HG02884 (cell line): ENCODE measurements at regions not wholly inside any gene's neighbourhood (a gene's known extent, or its start where the extent isn't known, plus 50 kb on each side); places are given as distances from the start of the nearest gene placed in this dataset.
"Not testable (repeated sequence)": the region's sequence is repeated elsewhere in the genome, so short reads cannot be mapped to it uniquely, and the experiment has no call there.

Experiments
- ATAC-seq: cut with Tn5 transposase; IDR thresholded peaks from one replicate; pipeline ENCODE4 v1.9.1; 2021; ENCODE audit warnings: mild to moderate bottlenecking, moderate library complexity; ENCODE audit not compliant: unreplicated experiment

DNA sequence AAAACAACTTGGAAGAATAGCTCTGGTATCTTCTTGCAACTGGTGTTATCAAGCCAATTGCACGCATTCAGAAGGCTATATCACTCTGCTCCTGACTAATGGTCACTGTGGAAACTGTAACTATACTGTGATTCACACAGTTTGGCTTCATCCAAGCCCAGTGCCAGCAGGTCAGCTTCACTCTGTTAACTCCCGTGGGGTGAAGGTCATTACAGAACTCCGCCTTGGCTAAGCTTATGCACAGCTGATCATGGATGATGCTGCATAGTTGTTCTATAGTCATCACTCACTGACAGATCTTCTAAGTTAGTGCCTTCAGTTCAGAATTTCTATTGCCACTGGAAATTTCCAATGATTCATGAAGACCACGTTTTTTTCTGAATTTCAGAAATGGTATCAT, 497.2 kb upstream of the NETO1 start:
- ATAC-seq, result no peak

DNA sequence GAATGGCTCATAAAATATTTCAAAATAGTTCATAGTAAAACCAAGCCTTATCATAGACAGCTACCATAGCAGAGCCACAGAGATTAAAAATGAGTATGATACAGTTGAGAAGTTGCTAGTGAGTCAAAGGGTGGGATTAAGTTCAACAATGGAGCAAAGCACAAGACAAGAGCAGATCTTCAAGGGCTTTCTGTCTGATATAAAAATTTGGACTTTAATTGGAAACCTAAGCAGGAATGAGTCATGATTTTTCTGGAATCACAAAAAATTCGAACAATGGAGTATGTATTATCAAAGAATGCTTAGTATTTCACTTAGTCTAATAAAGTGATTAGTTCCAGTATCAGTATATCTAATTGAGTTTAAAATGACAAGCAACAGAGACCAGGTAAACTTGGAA, 487.3 kb upstream of the NETO1 start:
- no peak for ATAC-seq

DNA sequence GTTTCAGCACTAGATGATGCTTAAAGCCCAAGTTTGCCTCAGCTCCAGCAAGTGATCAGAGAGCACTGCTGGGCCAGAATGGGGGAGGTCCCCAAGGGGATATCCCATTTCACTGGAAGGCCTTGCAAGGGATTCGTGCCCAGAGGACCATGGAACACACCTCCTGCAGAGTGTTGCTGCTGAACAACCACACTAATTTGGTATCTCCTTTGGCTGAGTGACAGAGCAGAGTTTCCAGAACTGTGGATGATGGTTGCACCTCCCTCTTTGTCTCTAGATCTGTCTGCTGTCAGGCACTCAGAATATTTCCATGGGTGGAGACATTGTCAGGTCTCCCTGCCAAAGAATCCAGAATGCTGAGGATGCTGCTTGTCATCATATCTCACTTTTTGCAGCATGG, 484.8 kb upstream of the NETO1 start:
- no peak for ATAC-seq

DNA sequence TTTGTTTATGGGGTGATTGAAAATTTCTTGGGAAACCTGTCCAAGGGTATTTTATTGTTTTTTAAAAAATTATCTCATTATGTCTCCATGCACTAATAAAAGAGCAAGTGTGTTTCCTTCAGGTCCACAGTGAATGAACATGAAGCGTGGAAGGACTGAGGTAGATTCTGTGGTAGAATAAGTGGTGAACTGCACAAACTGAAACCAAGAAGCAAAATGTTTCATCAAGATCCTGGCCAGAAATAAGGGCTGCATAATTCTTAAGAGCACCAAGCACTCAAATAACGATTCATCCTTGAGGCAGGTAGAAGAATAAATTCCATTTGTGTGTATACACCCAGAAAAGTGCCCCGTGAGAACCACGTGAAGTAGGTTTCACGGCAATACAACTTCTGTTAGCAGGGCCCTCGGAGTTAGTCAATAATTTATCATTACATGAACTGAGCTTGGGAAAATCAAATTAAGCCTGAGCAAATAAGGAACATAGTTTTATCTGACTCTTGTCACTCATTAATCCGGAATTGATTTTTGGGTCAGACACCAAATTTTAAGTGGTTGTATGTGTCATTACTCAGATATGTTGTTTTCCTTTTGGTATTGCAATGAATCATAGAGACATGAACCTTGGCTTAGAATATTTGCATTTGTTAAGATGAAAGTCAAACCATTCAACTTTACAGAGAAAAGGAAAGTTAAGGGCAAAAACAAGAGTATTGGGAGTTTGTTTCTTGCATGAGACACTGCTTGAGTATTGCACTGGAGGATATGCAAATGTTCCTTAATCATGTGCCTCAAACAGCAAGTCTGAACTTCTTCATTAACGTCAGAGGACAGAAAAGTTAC, 472.6 kb upstream of the NETO1 start:
- ATAC-seq, result peak; percentile 63

DNA sequence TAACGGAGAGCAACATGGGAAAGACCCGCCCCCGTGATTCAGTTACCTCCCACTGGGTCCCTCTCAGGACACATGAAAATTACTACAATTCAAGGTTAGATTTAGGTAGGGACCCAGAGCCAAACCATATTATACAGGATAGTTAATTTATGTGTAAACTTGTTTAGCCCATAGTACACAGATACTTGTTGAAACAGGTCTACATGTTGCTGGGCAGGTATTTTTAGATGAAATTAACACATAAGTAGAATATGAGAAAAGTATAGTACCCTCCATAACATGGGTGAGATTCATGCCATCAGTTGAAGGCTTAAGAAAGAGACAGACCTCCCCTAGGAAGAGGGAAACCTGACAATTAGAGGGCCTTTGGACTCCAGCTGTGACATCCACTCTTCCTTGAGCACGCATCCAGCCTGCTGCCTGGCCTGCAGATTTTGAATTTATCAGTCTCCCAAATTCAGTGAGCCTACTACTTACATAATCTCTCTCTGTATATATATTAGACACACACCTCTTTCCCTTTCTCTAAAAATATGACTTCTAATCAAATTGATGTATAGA, 463.5 kb upstream of the NETO1 start:
- no peak for ATAC-seq

DNA sequence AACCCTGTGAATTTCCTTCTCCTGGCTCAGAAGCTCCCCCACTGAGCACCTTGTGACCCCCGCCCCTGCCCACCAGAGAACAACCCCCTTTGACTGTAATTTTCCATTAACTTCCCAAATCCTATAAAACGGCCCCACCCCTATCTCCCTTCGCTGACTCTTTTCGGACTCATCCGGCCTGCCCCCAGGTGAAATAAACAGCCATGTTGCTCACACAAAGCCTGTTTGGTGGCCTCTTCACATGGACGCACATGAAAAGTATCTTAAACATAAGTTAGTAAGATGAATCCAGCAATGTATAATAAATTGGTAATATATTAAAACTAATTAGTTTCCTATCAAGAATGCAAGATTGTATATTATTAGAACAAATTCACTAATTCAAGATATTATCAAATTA, 462.3 kb upstream of the NETO1 start:
- ATAC-seq, result not testable (repeated sequence)

DNA sequence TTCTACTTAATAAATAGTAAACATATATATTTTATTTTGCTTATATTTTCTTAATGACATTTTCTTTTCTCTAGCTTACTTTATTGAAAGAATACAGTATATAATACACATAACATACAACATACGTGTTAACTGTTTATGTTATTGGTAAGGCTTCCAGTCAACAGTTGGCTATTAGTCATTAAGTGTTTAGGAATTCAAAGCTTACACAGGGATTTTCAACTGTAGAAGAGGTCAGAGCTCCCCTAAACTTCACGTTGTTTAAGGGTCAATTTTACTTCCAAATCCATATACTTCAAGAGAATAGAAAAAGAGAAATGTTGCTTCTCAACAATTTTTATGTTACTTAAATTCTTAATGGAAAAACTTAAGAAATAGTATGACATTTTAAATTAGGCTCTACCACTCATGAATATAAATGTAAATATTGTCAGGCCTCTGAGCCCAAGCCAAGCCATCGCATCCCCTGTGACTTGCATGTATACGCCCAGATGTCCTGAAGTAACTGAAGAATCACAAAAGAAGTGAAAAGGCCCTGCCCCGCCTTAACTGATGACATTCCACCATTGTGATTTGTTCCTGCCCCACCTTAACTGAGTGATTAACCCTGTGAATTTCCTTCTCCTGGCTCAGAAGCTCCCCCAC, 456.5 kb upstream of the NETO1 start:
- not testable (repeated sequence) for ATAC-seq

DNA sequence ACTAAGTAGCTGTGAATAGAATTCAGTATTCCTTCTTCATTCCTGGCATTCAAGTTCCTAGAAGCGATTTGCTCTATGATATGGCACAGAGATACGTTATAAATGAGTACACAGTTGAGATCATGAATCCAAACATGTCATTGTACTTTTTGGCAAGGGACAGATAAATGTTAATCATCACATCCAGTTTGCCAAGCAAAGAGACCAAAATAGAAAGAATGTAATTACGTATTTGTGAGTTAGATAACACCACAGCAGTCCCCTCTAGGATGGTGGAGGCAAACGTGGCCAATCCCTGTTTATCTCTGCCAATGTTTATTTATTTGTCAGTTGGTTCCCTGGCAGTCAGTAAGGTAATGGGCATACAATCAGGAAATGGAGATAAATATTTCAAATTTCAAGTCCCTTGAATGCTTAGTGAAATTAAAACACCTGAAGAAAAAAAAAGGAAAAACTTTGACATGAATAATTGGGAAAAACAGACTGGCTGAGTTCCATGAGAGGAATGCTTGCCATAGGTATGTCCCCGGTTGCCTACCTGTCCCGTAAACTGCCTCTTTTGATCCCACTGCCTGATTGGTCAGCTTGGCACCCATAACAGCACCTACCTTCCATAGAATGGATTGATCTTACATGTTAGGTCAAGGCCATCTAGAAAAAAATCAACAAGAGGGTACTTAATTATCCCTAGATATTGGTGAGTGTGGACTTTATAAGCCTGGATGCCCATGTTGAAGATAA, 451.1 kb upstream of the NETO1 start:
- no peak for ATAC-seq

DNA sequence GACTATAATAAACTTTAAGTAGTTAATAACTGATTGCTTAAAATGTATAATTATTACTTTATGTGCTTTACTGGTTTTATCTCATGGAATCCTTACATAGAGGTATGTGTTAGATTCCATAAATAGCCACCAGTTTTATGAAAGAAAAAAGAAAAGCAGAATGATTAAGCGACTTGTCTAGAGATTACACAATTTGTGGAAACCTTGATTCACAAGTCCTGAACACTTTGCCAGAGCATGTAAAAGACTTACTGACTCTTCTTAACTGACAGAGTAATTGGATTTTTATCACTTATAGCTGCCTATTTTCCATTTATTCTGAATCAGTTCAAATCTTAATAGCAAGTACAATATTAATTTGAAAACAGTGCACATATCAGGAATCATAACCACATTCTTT, 448.7 kb upstream of the NETO1 start:
- no peak for ATAC-seq

DNA sequence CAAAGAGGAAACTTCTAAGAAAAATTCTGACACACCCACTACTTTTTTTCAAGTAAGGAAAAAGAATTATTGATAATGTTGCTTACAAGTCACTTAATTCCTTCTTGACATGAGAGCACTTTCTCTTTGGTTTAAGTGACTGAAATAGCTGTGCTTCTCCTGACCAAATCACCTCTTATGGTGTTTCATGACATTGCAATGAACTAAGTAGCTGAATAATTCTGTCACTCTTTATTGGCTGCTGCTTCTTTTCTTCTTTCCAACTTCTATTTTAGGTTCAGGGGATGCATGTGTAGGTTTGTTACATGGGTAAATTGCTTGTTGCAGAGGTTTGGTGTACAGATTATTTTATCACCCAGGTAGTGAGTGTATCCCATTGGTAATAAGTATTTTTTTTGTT, 447.6 kb upstream of the NETO1 start:
- ATAC-seq, result no peak

DNA sequence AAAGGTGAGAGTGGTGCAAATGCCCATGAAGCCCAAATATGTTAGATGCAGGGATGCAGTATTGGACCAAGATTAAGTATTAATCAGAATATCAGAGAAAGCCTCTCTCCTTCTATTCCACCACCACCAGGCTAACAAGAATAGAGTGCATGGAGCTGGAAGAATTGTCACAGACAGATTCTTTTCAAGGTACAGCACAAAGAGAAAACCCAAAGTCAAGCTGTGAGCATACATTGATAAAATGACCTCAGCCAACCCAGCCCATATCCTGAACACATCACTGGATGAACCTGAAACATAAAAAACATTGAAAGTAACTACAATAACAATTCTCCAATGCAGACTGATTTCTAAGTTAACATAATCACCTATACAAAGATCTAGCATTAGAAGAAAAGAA, 445.7 kb upstream of the NETO1 start:
- no peak for ATAC-seq

DNA sequence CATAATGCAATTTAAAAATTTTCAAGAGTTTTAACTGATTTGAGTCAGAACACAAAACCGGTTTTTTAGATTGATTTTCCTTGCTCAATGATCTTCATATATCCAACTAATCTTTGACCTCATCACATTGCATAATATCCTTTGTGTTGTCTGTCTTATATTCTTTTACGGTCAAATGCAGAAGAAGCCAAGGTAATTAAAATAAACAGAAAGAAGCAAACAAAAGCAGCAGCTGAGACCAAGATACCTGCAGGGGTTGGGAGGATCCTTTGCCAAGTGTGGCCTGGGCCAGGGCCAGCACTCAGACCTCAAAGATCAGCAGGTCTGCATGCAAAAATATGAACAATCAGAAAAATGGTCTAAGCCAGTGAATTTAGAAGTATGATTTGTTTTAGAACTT, 428.9 kb upstream of the NETO1 start:
- no peak for ATAC-seq

DNA sequence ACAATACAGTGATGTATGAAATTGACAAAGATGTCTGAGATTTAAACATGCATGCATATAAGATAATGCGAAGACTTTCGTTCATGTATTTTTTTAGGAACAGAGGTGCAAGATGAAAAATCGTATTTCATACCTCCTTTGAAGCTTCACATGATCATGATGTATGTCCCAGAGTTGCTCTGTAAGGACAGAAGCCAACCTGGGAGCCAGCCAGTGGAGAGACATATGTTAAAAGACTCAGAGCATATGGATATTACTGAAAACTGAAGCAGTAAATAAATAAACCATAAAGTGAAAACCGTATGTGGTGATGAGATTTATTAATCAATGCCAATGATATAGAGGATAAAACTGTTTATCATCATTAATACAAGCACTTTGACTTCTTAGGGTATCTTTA, 424.4 kb upstream of the NETO1 start:
- no peak for ATAC-seq

DNA sequence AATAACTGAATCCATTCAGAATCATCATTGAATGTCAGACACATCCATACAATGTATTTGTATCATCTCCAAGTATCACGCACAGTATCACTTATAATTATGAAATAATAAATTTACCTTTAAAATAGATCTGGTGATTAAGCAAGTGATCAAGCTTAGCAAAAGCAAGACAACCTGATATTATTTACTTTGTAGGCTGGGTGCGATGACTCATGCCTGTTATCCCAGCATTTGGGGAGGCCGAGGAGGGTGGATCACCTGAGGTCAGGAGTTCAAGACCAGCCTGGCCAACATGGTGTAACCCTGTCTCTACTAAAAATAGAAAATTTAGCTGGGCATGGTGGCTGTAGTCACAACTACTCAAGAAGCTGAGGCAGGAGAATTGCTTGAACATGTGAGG, 421.0 kb upstream of the NETO1 start:
- no peak for ATAC-seq

DNA sequence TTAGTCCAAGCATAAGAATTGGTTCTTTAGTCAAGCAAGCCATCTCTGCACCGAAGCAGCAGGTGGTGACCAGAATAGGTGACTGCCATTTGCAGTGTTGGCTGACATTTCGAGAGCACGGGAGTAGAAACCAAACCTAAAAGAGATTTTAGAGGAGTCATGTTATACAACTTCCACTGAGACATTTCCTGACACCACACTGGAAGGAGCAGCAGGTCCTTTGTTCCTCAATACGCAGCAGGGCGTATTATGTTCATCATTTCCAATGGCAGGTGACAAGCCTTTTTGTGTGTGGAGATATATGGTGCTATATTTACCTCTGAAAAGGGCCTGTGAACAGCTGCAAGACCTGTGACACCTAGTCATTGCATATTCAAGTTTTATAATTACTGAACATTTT, 418.8 kb upstream of the NETO1 start:
- no peak for ATAC-seq

DNA sequence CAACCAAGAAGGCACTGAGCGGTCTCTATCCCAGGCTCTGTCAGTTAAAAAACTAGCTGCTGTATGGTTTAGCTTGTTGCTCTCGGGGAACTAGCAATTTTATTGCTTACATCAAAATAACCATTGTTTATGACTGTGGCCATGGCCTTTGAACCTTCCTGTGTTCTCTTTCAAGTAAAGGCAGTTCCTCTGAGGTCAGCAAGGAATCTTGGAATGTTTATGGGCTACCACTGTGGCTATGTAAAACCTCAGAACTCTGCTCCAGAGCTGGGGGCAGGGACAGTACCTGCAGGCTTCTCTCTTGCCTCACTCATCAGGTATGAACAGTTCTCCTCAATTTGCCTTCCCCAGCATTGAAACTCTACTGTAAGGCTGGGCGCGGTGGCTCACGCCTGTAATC, 416.0 kb upstream of the NETO1 start:
- no peak for ATAC-seq

DNA sequence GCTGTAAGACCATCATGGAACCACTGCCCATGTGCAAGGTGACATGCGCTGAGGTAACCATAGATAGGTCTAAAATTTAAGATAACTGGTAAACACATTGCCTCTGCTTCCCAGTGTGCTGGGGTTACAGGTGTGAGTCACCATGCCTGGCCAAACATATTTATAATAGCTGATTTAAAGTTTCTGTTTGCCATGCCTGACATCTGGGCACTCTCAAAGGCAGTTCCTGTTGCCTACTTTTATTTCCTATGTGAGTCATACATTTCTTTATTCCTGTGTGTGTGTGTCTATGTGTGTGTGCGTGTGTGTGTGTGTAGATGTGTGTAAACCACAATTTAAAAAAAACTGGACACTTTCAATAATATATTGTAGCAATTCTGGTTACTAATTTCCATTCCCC, 415.2 kb upstream of the NETO1 start:
- ATAC-seq, result no peak

DNA sequence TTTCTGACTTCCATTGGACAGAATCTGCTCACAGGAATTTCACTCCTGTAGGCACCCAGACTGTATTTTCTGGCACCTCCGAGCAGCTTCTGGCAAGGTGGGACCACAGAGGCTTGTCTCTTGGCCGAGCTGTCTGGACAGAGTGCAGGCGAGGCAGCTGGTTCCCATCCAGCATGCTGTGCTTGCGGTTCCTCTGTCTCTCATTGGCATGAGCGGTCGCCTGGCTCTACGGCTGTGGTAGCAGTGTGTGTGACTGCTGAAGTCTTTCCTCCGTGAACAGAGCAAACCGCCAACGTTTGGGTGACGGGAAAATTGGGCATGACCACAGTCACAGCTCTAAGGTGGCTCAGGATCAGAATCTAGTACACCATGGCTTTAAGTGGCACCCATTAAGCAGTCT, 411.7 kb upstream of the NETO1 start:
- no peak for ATAC-seq

DNA sequence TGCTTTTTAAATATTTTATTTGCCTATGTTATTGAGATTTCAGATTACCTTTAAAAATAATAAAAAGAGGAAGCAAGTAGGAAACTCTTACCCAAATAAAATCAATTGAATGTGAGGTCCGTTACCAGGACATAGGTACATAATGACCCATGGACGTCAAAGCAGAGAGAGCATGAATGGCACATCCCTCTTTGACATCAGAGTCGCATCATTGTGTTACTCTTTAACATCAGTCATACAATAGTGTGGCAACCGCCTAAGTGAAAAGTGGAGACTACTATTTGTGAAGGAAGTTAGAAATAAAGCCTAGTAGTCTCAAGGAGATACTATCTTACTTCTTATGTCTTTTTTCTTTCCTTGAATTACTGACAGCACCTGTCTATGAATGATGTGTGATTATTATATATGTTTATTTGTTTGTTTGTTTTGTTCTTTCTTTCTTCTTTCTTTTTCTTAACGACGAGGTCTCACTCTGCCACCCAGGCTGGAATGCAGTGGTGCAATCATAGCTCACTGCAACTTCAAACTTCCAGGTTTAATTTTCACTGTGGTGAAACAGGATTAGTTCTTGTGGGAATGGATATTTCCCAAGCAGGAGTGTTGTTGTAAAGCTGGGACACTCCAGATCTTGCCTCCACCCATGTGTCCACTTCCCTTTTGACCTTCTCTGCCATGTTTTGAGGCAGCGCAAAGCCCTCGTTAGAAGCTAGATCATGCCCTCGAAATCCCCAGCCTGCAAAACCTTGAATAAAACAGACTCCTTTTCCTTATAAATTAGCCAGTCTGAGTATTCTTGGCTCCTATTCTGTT, 407.2 kb upstream of the NETO1 start:
- no peak for ATAC-seq

DNA sequence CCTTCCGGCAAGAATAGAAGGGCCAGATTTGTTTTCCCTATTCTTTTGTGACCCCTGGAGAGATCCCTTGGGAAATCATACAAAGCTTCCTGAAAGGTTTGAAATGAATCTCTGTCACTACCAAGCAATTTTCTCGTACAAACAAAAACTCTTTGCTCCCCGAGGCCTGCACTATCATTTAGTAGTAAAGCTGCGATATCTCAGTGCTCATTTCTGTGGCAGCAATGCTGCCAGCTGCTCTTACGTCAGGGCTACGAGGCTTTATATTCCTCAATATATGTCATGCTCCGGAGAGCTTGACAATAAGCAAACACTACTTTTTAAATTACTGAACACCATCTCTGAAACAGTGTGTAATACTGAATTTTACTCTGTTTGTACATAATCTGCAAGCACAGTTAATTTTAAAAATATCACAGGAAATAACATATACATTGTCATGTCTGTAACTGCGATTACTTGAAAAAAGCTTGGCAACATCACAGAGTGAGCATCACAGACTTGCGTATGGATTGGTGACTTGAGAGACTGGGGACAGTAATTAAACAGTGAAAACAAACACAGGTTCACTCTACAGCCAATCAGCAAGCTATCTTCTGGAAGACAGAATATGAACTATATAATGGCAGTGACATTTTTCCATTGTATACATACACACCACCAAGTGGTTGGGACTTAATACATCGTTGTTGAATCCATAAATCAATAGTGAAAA, 403.3 kb upstream of the NETO1 start:
- no peak for ATAC-seq
